ENCODE measurements at regions not wholly inside any gene's neighbourhood (a gene's known extent, or its start where the extent isn't known, plus 50 kb on each side); places are given as distances from the start of the nearest gene placed in this dataset.
"Not testable (repeated sequence)": the region's sequence is repeated elsewhere in the genome, so short reads cannot be mapped to it uniquely, and the experiment has no call there.

GRCh38 chr9:135409286-135410200, 70.0 kb upstream of the PPP1R26 start:
- H3K9me2 ChIP-seq (replicated peaks; ENCODE audit: low read depth, low read length): no peaks in the 10 kb centered on the region
- no peaks in the 10 kb centered on the region for H3K79me2 ChIP-seq (ENCODE audit: insufficient read depth, low read length)
- peaks cover under 1% of the 10 kb centered on the region; the same call in 1 of the 2 replicates for H3K9me3 ChIP-seq (ENCODE audit: insufficient read depth, low read depth, low read length)
- H3K4me2 ChIP-seq (ENCODE audit: low read depth, low read length, poor library complexity, severe bottlenecking): no peak overlapping the region
- H3K27me3 ChIP-seq (ENCODE audit: insufficient read depth, low read length, poor library complexity, severe bottlenecking): no peaks in the 10 kb centered on the region
- no peak for TF ChIP-seq EZH2phosphoT487 (IDR thresholded peaks at IDR 0.05; ENCODE audit: borderline replicate concordance)
- no peak overlapping the region for H2AFZ ChIP-seq (ENCODE audit: low read length)
- no peak overlapping the region for H3K4me3 ChIP-seq (ENCODE audit: low read length, poor library complexity, severe bottlenecking)
- H3K36me3 ChIP-seq (ENCODE audit: insufficient read depth, low read length): no peaks in the 10 kb centered on the region
- no peaks in the 10 kb centered on the region for H3F3A ChIP-seq (ENCODE audit: low read depth)
- no peaks in the 10 kb centered on the region for H4K20me1 ChIP-seq (ENCODE audit: insufficient read depth, low read length, poor library complexity, severe bottlenecking)
- H3K4me1 ChIP-seq (ENCODE audit: insufficient read depth, low read length, poor library complexity, severe bottlenecking): no peaks in the 10 kb centered on the region
- no peak overlapping the region for H3K9ac ChIP-seq (ENCODE audit: low read depth, low read length, poor library complexity, severe bottlenecking)

GRCh38 chr9:135410421-135410820, 69.2 kb upstream of the PPP1R26 start:
- no peak overlapping the region for H3K9ac ChIP-seq (ENCODE audit: low read depth, low read length, poor library complexity, severe bottlenecking)
- H3K4me1 ChIP-seq (ENCODE audit: insufficient read depth, low read length, poor library complexity, severe bottlenecking): no peaks in the 10 kb centered on the region
- H4K20me1 ChIP-seq (ENCODE audit: insufficient read depth, low read length, poor library complexity, severe bottlenecking): no peaks in the 10 kb centered on the region
- H3K36me3 ChIP-seq (ENCODE audit: insufficient read depth, low read length): no peaks in the 10 kb centered on the region
- no peaks in the 10 kb centered on the region for H3K79me2 ChIP-seq (ENCODE audit: insufficient read depth, low read length)
- H3K4me3 ChIP-seq (ENCODE audit: low read length, poor library complexity, severe bottlenecking): no peak overlapping the region
- no peaks in the 10 kb centered on the region for H3K9me2 ChIP-seq (replicated peaks; ENCODE audit: low read depth, low read length)
- no peaks in the 10 kb centered on the region for H3K27me3 ChIP-seq (ENCODE audit: insufficient read depth, low read length, poor library complexity, severe bottlenecking)
- no peaks in the 10 kb centered on the region; the same call in 1 of the 2 replicates for H3K9me3 ChIP-seq (ENCODE audit: insufficient read depth, low read depth, low read length)
- no peaks in the 10 kb centered on the region for H3F3A ChIP-seq (ENCODE audit: low read depth)
- no peak overlapping the region for H3K4me2 ChIP-seq (ENCODE audit: low read depth, low read length, poor library complexity, severe bottlenecking)
- TF ChIP-seq EZH2phosphoT487 (IDR thresholded peaks at IDR 0.05; ENCODE audit: borderline replicate concordance): no peak
- TF ChIP-seq CTCF (conservative IDR thresholded peaks at IDR 0.05; ENCODE audit: low read length): no peak
- H2AFZ ChIP-seq (ENCODE audit: low read length): no peak overlapping the region

- Histone ChIP-seq H2AFZ (ENCODE audit: low read length) (no peak overlapping the region), H3K4me2 (ENCODE audit: low read depth, low read length, poor library complexity, severe bottlenecking) (no peak overlapping the region), H3K4me1 (ENCODE audit: insufficient read depth, low read length, poor library complexity, severe bottlenecking) (no peaks in the 10 kb centered on the region), H3K4me3 (ENCODE audit: low read length, poor library complexity, severe bottlenecking) (no peak overlapping the region), H3K9me2 (replicated peaks; ENCODE audit: low read depth, low read length) (no peaks in the 10 kb centered on the region), H3K79me2 (ENCODE audit: insufficient read depth, low read length) (no peaks in the 10 kb centered on the region), H3K36me3 (ENCODE audit: insufficient read depth, low read length) (no peaks in the 10 kb centered on the region), H4K20me1 (ENCODE audit: insufficient read depth, low read length, poor library complexity, severe bottlenecking) (no peaks in the 10 kb centered on the region), H3K9ac (ENCODE audit: low read depth, low read length, poor library complexity, severe bottlenecking) (no peak overlapping the region), H3K9me3 (ENCODE audit: insufficient read depth, low read depth, low read length) (no peaks in the 10 kb centered on the region; the same call in 1 of the 2 replicates), H3K27me3 (ENCODE audit: insufficient read depth, low read length, poor library complexity, severe bottlenecking) (no peaks in the 10 kb centered on the region), H3F3A (ENCODE audit: low read depth) (no peaks in the 10 kb centered on the region)
- TF ChIP-seq CTCF (conservative IDR thresholded peaks at IDR 0.05; ENCODE audit: low read length) (no peak), EZH2phosphoT487 (IDR thresholded peaks at IDR 0.05; ENCODE audit: borderline replicate concordance) (no peak)
Observed at GRCh38 chr9:135410831-135411473, 68.6 kb upstream of the PPP1R26 start.

- not testable (repeated sequence) for H3F3A ChIP-seq (ENCODE audit: low read depth); H3K9me3 ChIP-seq (ENCODE audit: insufficient read depth, low read depth, low read length); H3K9me2 ChIP-seq (replicated peaks; ENCODE audit: low read depth, low read length); H3K4me3 ChIP-seq (ENCODE audit: low read length, poor library complexity, severe bottlenecking); H3K4me1 ChIP-seq (ENCODE audit: insufficient read depth, low read length, poor library complexity, severe bottlenecking); H3K9ac ChIP-seq (ENCODE audit: low read depth, low read length, poor library complexity, severe bottlenecking); H3K4me2 ChIP-seq (ENCODE audit: low read depth, low read length, poor library complexity, severe bottlenecking); H4K20me1 ChIP-seq (ENCODE audit: insufficient read depth, low read length, poor library complexity, severe bottlenecking); H2AFZ ChIP-seq (ENCODE audit: low read length); H3K79me2 ChIP-seq (ENCODE audit: insufficient read depth, low read length); H3K27me3 ChIP-seq (ENCODE audit: insufficient read depth, low read length, poor library complexity, severe bottlenecking); H3K36me3 ChIP-seq (ENCODE audit: insufficient read depth, low read length)
Observed at GRCh38 chr9:135411605-135412004, 68.0 kb upstream of the PPP1R26 start.

Measured in Loucy (cell line).